ENCODE measurements at regions not wholly inside any gene's neighbourhood (a gene's known extent, or its start where the extent isn't known, plus 50 kb on each side); places are given as distances from the start of the nearest gene placed in this dataset.

GRCh38 chr2:12935222-12935621 lies 218.5 kb downstream of the TRIB2 start:
- no peak for TF ChIP-seq CTCF (conservative IDR thresholded peaks at IDR 0.05; ENCODE audit: low read length)
- TF ChIP-seq EZH2phosphoT487 (IDR thresholded peaks at IDR 0.05; ENCODE audit: borderline replicate concordance, low read depth, low read length) = no peak
